ENCODE measurements at regions not wholly inside any gene's neighbourhood (a gene's known extent, or its start where the extent isn't known, plus 50 kb on each side); places are given as distances from the start of the nearest gene placed in this dataset.

DNA sequence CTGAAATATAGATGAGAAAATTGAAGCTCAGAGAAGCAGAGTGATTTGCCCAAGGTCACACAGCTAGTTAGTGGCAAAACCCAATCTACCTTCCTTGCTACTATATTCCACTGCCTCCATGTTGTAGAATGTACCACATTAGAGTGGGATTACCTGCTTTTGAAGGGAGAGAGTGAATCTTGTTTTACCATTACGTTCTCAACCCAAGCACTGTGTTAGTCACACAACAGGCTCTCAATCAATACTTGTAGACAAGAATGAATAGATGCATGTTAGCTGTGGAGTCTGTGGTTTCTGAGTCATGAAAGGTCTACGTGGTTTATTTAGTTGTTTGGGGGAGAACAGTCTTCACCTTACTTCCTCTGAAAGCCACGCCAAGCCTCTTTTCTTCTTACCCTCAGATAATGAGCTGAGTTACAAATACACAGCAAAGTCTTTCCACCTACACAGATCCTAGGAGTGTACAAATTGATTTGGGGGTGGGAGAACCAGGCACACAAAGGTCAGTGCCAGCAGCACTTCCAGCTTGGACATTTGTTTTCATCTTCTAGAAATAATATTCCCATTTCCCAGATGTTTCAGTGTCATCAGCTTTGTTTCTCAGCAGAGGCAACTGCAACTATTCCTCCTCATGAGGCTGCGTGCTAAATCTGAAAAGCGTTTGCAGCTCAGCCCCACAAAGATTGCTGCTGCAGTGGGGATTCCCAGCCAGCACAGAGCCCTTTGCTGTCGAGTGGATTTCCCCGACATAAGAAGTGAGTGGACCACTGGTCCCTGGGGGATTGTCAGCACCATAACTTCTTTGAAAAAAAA lies 71.5 kb upstream of the ADO start:
- TF ChIP-seq SPI1 (IDR thresholded peaks at IDR 0.05; ENCODE audit: low read depth, low read length), result peak; percentile 50
- no peak for TF ChIP-seq PAX5 (IDR thresholded peaks at IDR 0.05; ENCODE audit: insufficient read depth, low read length, severe bottlenecking)
- peak; percentile 82 for TF ChIP-seq POU2F2 (IDR thresholded peaks at IDR 0.05; ENCODE audit: low read depth, low read length)
- peak; percentile 73 for TF ChIP-seq POLR2AphosphoS5 (IDR thresholded peaks at IDR 0.05; ENCODE audit: low read depth, low read length)
- TF ChIP-seq TAF1 (IDR thresholded peaks at IDR 0.05; ENCODE audit: low read depth, low read length), result peak; percentile 61; the same call in 1 of the 2 replicates
- TF ChIP-seq POLR2A (IDR thresholded peaks at IDR 0.05; ENCODE audit: low read depth, low read length), result no peak
- DNase-seq (ENCODE audit: insufficient read length, low spot score) (no peak), FAIRE-seq (peak; percentile 99)

- no peak for FAIRE-seq
- DNase-seq (ENCODE audit: insufficient read length, low spot score), result no peak
- TF ChIP-seq PAX5 (IDR thresholded peaks at IDR 0.05; ENCODE audit: insufficient read depth, low read length, severe bottlenecking) (no peak), POLR2AphosphoS5 (IDR thresholded peaks at IDR 0.05; ENCODE audit: low read depth, low read length) (no peak), POU2F2 (IDR thresholded peaks at IDR 0.05; ENCODE audit: low read depth, low read length) (no peak), TAF1 (IDR thresholded peaks at IDR 0.05; ENCODE audit: low read depth, low read length) (no peak)
These were observed 70.7 kb upstream of the ADO start for GRCh38 chr10:62733654-62734293.

GRCh38 chr10:62734781-62735463 lies 69.6 kb upstream of the ADO start:
- no peak for DNase-seq (ENCODE audit: insufficient read length, low spot score)
- FAIRE-seq, result no peak
- TF ChIP-seq POLR2A (IDR thresholded peaks at IDR 0.05; ENCODE audit: low read depth, low read length) (no peak), POLR2AphosphoS5 (IDR thresholded peaks at IDR 0.05; ENCODE audit: low read depth, low read length) (no peak), PAX5 (IDR thresholded peaks at IDR 0.05; ENCODE audit: insufficient read depth, low read length, severe bottlenecking) (no peak), POU2F2 (IDR thresholded peaks at IDR 0.05; ENCODE audit: low read depth, low read length) (no peak), TAF1 (IDR thresholded peaks at IDR 0.05; ENCODE audit: low read depth, low read length) (no peak), SPI1 (IDR thresholded peaks at IDR 0.05; ENCODE audit: low read depth, low read length) (no peak)

- no peak for TF ChIP-seq TAF1 (IDR thresholded peaks at IDR 0.05; ENCODE audit: low read depth, low read length)
- peak; percentile 91; the same call in 1 of the 2 replicates for TF ChIP-seq POU2F2 (IDR thresholded peaks at IDR 0.05; ENCODE audit: low read depth, low read length)
- TF ChIP-seq POLR2A (IDR thresholded peaks at IDR 0.05; ENCODE audit: low read depth, low read length), result no peak
- TF ChIP-seq POLR2AphosphoS5 (IDR thresholded peaks at IDR 0.05; ENCODE audit: low read depth, low read length), result no peak
- peak; percentile 93 for TF ChIP-seq SPI1 (IDR thresholded peaks at IDR 0.05; ENCODE audit: low read depth, low read length)
- no peak for TF ChIP-seq PAX5 (IDR thresholded peaks at IDR 0.05; ENCODE audit: insufficient read depth, low read length, severe bottlenecking)
- FAIRE-seq, result peak; percentile 92
- DNase-seq (ENCODE audit: insufficient read length, low spot score), result no peak
These were observed 68.9 kb upstream of the ADO start for GRCh38 chr10:62735464-62736167.

- DNase-seq (ENCODE audit: insufficient read length, low spot score) (no peak), FAIRE-seq (no peak)
- TF ChIP-seq SPI1 (IDR thresholded peaks at IDR 0.05; ENCODE audit: low read depth, low read length), result 0 out of 2 replicates have a peak, but pooled peaks have one; percentile 9
- TF ChIP-seq TAF1 (IDR thresholded peaks at IDR 0.05; ENCODE audit: low read depth, low read length), result no peak
- no peak for TF ChIP-seq PAX5 (IDR thresholded peaks at IDR 0.05; ENCODE audit: insufficient read depth, low read length, severe bottlenecking)
These were observed 68.4 kb upstream of the ADO start for GRCh38 chr10:62736168-62736546.

DNA sequence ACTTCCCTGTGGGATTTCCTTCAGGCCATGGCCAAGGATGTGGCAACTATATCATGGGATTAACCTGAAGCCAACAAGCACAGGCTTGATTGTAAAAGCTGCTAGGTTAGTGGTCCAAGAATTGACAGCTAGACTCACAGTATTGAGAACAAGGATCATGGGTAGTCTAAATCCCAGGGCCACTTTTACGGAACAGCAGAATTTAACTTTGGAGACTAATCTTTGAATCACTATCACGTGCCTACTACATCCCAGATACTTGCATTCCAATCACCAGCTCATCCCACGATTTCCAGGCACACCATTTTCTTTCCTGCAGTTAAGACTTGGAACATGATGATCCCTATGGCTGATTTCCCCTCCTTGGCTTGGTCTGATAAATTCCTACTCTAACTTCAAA lies 65.6 kb upstream of the ADO start:
- FAIRE-seq (no peak), DNase-seq (ENCODE audit: insufficient read length, low spot score) (no peak)
- TF ChIP-seq POU2F2 (IDR thresholded peaks at IDR 0.05; ENCODE audit: low read depth, low read length) (no peak), POLR2A (IDR thresholded peaks at IDR 0.05; ENCODE audit: low read depth, low read length) (no peak), SPI1 (IDR thresholded peaks at IDR 0.05; ENCODE audit: low read depth, low read length) (no peak), PAX5 (IDR thresholded peaks at IDR 0.05; ENCODE audit: insufficient read depth, low read length, severe bottlenecking) (no peak), POLR2AphosphoS5 (IDR thresholded peaks at IDR 0.05; ENCODE audit: low read depth, low read length) (no peak), TAF1 (IDR thresholded peaks at IDR 0.05; ENCODE audit: low read depth, low read length) (no peak)

DNA sequence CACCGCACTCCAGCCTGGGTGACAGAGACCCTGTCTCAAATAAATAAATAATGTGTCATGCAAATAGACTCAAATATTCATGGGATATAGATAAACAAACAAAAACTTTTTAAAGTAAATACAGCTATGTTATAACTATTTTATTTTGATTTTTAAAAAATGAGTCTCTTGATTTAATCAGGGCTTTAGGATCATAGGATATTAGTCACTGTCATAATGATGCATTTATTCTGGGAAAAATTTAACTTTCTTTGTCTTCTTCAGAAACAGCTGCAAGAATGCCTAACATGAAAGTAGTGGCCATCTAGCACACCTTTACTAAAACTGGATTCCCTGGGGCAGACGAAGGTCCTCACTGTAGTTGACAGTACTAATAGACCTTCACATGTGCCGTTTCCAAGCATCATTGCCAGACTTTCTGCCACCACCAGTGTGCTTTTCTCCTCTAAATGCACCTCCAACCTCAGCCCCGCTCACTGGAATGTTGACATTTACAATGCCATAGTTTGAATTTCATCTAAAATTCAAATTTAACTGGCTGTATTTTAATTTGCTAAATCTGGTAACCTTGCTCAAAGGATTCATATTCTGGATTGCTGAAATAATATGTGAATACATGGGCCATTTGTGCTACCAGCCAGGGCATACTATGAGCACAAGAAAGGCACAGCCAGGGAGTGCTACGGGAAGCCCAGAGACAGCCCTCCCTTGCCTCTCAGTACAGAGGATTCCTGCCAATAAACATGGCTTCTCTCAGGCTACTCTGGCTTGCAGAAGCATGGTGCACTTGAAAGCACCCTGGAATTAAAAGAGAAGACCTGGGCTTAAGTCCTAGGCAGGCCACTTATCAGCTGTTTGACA lies 63.4 kb upstream of the ADO start:
- DNase-seq (ENCODE audit: insufficient read length, low spot score), result no peak
- no peak for FAIRE-seq
- no peak for TF ChIP-seq SPI1 (IDR thresholded peaks at IDR 0.05; ENCODE audit: low read depth, low read length)
- no peak for TF ChIP-seq POLR2AphosphoS5 (IDR thresholded peaks at IDR 0.05; ENCODE audit: low read depth, low read length)
- TF ChIP-seq TAF1 (IDR thresholded peaks at IDR 0.05; ENCODE audit: low read depth, low read length), result no peak
- no peak for TF ChIP-seq PAX5 (IDR thresholded peaks at IDR 0.05; ENCODE audit: insufficient read depth, low read length, severe bottlenecking)
- TF ChIP-seq POU2F2 (IDR thresholded peaks at IDR 0.05; ENCODE audit: low read depth, low read length), result no peak
- no peak for TF ChIP-seq POLR2A (IDR thresholded peaks at IDR 0.05; ENCODE audit: low read depth, low read length)

GRCh38 chr10:62741996-62742395 lies 62.5 kb upstream of the ADO start:
- TF ChIP-seq TAF1 (IDR thresholded peaks at IDR 0.05; ENCODE audit: low read depth, low read length), result no peak
- DNase-seq (ENCODE audit: insufficient read length, low spot score), result no peak
- FAIRE-seq, result no peak

Data from GM12891 (cell line).